ENCODE measurements at regions not wholly inside any gene's neighbourhood (a gene's known extent, or its start where the extent isn't known, plus 50 kb on each side); places are given as distances from the start of the nearest gene placed in this dataset.
"Not testable (repeated sequence)": the region's sequence is repeated elsewhere in the genome, so short reads cannot be mapped to it uniquely, and the experiment has no call there.

- Histone ChIP-seq H3K4me1 (ENCODE audit: control insufficient read depth in 2 of 3, insufficient read depth in 2 of 3, low read depth in 1 of 3, low read length in 3 of 3) (no peaks in the 10 kb centered on the region), H3K9ac (ENCODE audit: low read length in 3 of 3) (no peak overlapping the region), H3K27me3 (ENCODE audit: control insufficient read depth, insufficient read depth, low read length) (no peaks in the 10 kb centered on the region), H3K36me3 (ENCODE audit: control insufficient read depth in 2 of 3, insufficient read depth in 3 of 3, low read length in 3 of 3) (no peaks in the 10 kb centered on the region), H3K27ac (ENCODE audit: low read depth in 2 of 2, low read length in 2 of 2) (no peak overlapping the region), H3K4me3 (ENCODE audit: low read length in 3 of 3) (no peak overlapping the region), H3K9me3 (ENCODE audit: control insufficient read depth in 2 of 3, insufficient read depth in 1 of 3, low read length in 3 of 3) (peaks cover 0 to 8% (median 0%) of the 10 kb centered on the region in 3 donors)
- TF ChIP-seq, protein P1, sequence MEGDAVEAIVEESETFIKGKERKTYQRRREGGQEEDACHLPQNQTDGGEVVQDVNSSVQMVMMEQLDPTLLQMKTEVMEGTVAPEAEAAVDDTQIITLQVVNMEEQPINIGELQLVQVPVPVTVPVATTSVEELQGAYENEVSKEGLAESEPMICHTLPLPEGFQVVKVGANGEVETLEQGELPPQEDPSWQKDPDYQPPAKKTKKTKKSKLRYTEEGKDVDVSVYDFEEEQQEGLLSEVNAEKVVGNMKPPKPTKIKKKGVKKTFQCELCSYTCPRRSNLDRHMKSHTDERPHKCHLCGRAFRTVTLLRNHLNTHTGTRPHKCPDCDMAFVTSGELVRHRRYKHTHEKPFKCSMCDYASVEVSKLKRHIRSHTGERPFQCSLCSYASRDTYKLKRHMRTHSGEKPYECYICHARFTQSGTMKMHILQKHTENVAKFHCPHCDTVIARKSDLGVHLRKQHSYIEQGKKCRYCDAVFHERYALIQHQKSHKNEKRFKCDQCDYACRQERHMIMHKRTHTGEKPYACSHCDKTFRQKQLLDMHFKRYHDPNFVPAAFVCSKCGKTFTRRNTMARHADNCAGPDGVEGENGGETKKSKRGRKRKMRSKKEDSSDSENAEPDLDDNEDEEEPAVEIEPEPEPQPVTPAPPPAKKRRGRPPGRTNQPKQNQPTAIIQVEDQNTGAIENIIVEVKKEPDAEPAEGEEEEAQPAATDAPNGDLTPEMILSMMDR (IDR thresholded peaks at IDR 0.05; ENCODE audit: borderline replicate concordance, extremely low read depth, insufficient read depth) = no peak
- FAIRE-seq = no peak
- intact Hi-C loops (cut with DNase I) = no loop called here
- no peak for DNase-seq
These were observed 79.2 kb upstream of the C4orf54 start for GRCh38 chr4:99736846-99737245.

GRCh38 chr4:99735822-99736221 lies 78.2 kb upstream of the C4orf54 start:
- TF ChIP-seq, protein P1 (IDR thresholded peaks at IDR 0.05; ENCODE audit: borderline replicate concordance, extremely low read depth, insufficient read depth) = no peak

GRCh38 chr4:99734583-99735322 lies 77.1 kb upstream of the C4orf54 start:
- no peak for DNase-seq

More at GRCh38 chr4:99735822-99736221, 78.2 kb upstream of the C4orf54 start:
- Histone ChIP-seq H3K27me3 (ENCODE audit: control insufficient read depth, insufficient read depth, low read length) (no peaks in the 10 kb centered on the region), H3K9me3 (ENCODE audit: control insufficient read depth in 2 of 3, insufficient read depth in 1 of 3, low read length in 3 of 3) (peaks cover 0 to 8% (median 0%) of the 10 kb centered on the region in 3 donors), H3K4me3 (ENCODE audit: low read length in 3 of 3) (no peak overlapping the region), H3K9ac (ENCODE audit: low read length in 3 of 3) (no peak overlapping the region), H3K36me3 (ENCODE audit: control insufficient read depth in 2 of 3, insufficient read depth in 3 of 3, low read length in 3 of 3) (no peaks in the 10 kb centered on the region), H3K4me1 (ENCODE audit: control insufficient read depth in 2 of 3, insufficient read depth in 2 of 3, low read depth in 1 of 3, low read length in 3 of 3) (no peaks in the 10 kb centered on the region), H3K27ac (ENCODE audit: low read depth in 2 of 2, low read length in 2 of 2) (no peak overlapping the region)
- intact Hi-C loops (cut with DNase I) = no loop called here
- DNase-seq = no peak
- no peak for FAIRE-seq

DNA sequence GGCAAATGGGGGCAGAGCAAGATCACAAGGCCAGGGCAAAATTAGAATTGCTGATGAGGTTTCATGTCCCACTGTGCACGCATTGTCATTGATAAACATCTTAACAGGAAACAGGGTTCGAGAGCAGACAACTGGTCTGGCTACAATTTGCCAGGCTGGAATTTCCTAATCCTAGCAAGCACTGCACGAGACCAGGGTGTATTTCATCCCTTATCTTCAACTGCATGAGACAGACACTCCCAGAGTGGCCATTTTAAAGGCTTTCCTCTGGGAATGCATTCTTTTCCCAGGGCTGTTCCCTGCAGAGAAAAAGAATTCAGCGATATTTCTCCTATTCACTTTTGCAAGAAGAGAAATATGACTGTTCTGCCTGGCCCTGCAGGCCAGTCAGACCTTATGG lies 75.8 kb upstream of the C4orf54 start:
- intact Hi-C loops (cut with DNase I); H3K27ac ChIP-seq (ENCODE audit: low read depth in 2 of 2, low read length in 2 of 2); H3K4me1 ChIP-seq (ENCODE audit: control insufficient read depth in 2 of 3, insufficient read depth in 2 of 3, low read depth in 1 of 3, low read length in 3 of 3); H3K9ac ChIP-seq (ENCODE audit: low read length in 3 of 3); H3K36me3 ChIP-seq (ENCODE audit: control insufficient read depth in 2 of 3, insufficient read depth in 3 of 3, low read length in 3 of 3); DNase-seq; H3K9me3 ChIP-seq (ENCODE audit: control insufficient read depth in 2 of 3, insufficient read depth in 1 of 3, low read length in 3 of 3); FAIRE-seq; H3K27me3 ChIP-seq (ENCODE audit: control insufficient read depth, insufficient read depth, low read length); H3K4me3 ChIP-seq (ENCODE audit: low read length in 3 of 3): not testable (repeated sequence)

More at GRCh38 chr4:99734583-99735322, 77.1 kb upstream of the C4orf54 start:
- H3K9ac ChIP-seq (ENCODE audit: low read length in 3 of 3) = no peak overlapping the region
- H3K27me3 ChIP-seq (ENCODE audit: control insufficient read depth, insufficient read depth, low read length) = no peaks in the 10 kb centered on the region
- no peak overlapping the region for H3K4me3 ChIP-seq (ENCODE audit: low read length in 3 of 3)
- H3K27ac ChIP-seq (ENCODE audit: low read depth in 2 of 2, low read length in 2 of 2) = no peak overlapping the region
- intact Hi-C loops (cut with DNase I) = no loop called here
- FAIRE-seq = no peak
- TF ChIP-seq, protein P1 (IDR thresholded peaks at IDR 0.05; ENCODE audit: borderline replicate concordance, extremely low read depth, insufficient read depth) = no peak
- no peaks in the 10 kb centered on the region for H3K4me1 ChIP-seq (ENCODE audit: control insufficient read depth in 2 of 3, insufficient read depth in 2 of 3, low read depth in 1 of 3, low read length in 3 of 3)
- H3K9me3 ChIP-seq (ENCODE audit: control insufficient read depth in 2 of 3, insufficient read depth in 1 of 3, low read length in 3 of 3) = peaks cover 0 to 8% (median 0%) of the 10 kb centered on the region in 3 donors
- H3K36me3 ChIP-seq (ENCODE audit: control insufficient read depth in 2 of 3, insufficient read depth in 3 of 3, low read length in 3 of 3) = no peaks in the 10 kb centered on the region

Data from kidney (tissue), 13 donors.